H9 (cell line): ENCODE measurements at regions not wholly inside any gene's neighbourhood (a gene's known extent, or its start where the extent isn't known, plus 50 kb on each side); places are given as distances from the start of the nearest gene placed in this dataset.

ENCODE experiments used
- DNase-seq: peaks from one replicate; pipeline ENCODE4 v3.0.0-alpha.2; 2017
- H2AFZ ChIP-seq: one replicate; pipeline ENCODE4 v1.6.1; 2013; ENCODE audit warnings: mild to moderate bottlenecking, low read length, control low read depth, moderate library complexity
- H2AK5ac ChIP-seq: 2 replicates; pipeline ENCODE4 v1.6.1; 2013; ENCODE audit warnings: low read length, control low read depth, mixed read lengths; ENCODE audit not compliant: insufficient read length
- H2BK120ac ChIP-seq: one replicate; pipeline ENCODE4 v1.6.1; 2013; ENCODE audit warnings: low read depth, mild to moderate bottlenecking, low read length, control low read depth, inconsistent platforms; ENCODE audit not compliant: poor library complexity, severe bottlenecking
- H2BK12ac ChIP-seq: 2 replicates; pipeline ENCODE4 v1.6.1; 2013; ENCODE audit warnings: low read length, control low read depth, mixed read lengths, low read depth; ENCODE audit not compliant: insufficient read length
- H2BK15ac ChIP-seq: 2 replicates; pipeline ENCODE4 v1.6.1; 2013; ENCODE audit warnings: low read depth, low read length, control low read depth
- H2BK20ac ChIP-seq: one replicate; pipeline ENCODE4 v1.6.1; 2013; ENCODE audit warnings: low read depth, mild to moderate bottlenecking, low read length, control low read depth, inconsistent platforms; ENCODE audit not compliant: poor library complexity, severe bottlenecking
- H2BK5ac ChIP-seq: 2 replicates; pipeline ENCODE4 v1.6.1; 2013; ENCODE audit warnings: low read length, control low read depth, mixed read lengths; ENCODE audit not compliant: insufficient read length
- H3K14ac ChIP-seq: 2 replicates; pipeline ENCODE4 v1.6.1; 2013; ENCODE audit warnings: low read length, control low read depth; ENCODE audit not compliant: insufficient read depth
- H3K18ac ChIP-seq: 2 replicates; pipeline ENCODE4 v1.6.1; 2013; ENCODE audit warnings: low read depth, mild to moderate bottlenecking, mixed read lengths, low read length, control low read depth; ENCODE audit not compliant: insufficient read length
- H3K23ac ChIP-seq: 2 replicates; pipeline ENCODE4 v1.6.1; 2013; ENCODE audit warnings: low read length, control low read depth, mixed read lengths, low read depth; ENCODE audit not compliant: insufficient read length
- H3K23me2 ChIP-seq: 2 replicates; pipeline ENCODE4 v1.6.1; 2013; ENCODE audit warnings: low read depth, mild to moderate bottlenecking, mixed read lengths, low read length, control low read depth; ENCODE audit not compliant: insufficient read length, poor library complexity, severe bottlenecking
- H3K27ac ChIP-seq: 2 replicates; pipeline ENCODE4 v1.5.1; 2013; ENCODE audit warnings: low read length, control low read depth, mixed read lengths, low read depth; ENCODE audit not compliant: insufficient read length
- H3K27me3 ChIP-seq: 2 replicates; pipeline ENCODE4 v1.6.1; 2013; ENCODE audit warnings: low read length, control low read depth, inconsistent platforms; ENCODE audit not compliant: insufficient read depth
- H3K4ac ChIP-seq: 2 replicates; pipeline ENCODE4 v1.6.1; 2013; ENCODE audit warnings: low read depth, mild to moderate bottlenecking, control low read depth, inconsistent platforms, low read length, moderate library complexity
- H3K4me1 ChIP-seq: 2 replicates; pipeline ENCODE4 v1.6.1; 2013; ENCODE audit warnings: low read length, control low read depth, inconsistent platforms; ENCODE audit not compliant: insufficient read depth
- H3K4me2 ChIP-seq: 2 replicates; pipeline ENCODE4 v1.6.1; 2013; ENCODE audit warnings: low read length, control low read depth, mixed read lengths; ENCODE audit not compliant: insufficient read length, insufficient read depth
- H3K56ac ChIP-seq: 2 replicates; pipeline ENCODE4 v1.6.1; 2013; ENCODE audit warnings: low read depth, mild to moderate bottlenecking, mixed read lengths, low read length, control low read depth; ENCODE audit not compliant: insufficient read length
- H3K79me1 ChIP-seq: 2 replicates; pipeline ENCODE4 v1.6.1; 2013; ENCODE audit warnings: low read depth, mild to moderate bottlenecking, moderate library complexity, low read length, control low read depth, inconsistent platforms; ENCODE audit not compliant: insufficient read depth, poor library complexity, severe bottlenecking
- H3K79me2 ChIP-seq: 2 replicates; pipeline ENCODE4 v1.6.1; 2013; ENCODE audit warnings: low read length, control low read depth, inconsistent platforms; ENCODE audit not compliant: insufficient read depth
- H3K9ac ChIP-seq: 2 replicates; pipeline ENCODE4 v1.6.1; 2013; ENCODE audit warnings: low read length, control low read depth, mixed read lengths; ENCODE audit not compliant: insufficient read length; ENCODE audit errors: extremely low read depth
- H3K9me3 ChIP-seq: one replicate; pipeline ENCODE4 v1.6.1; 2013; ENCODE audit warnings: low read depth, low read length, inconsistent platforms; ENCODE audit not compliant: control insufficient read depth
- H3T11ph ChIP-seq: one replicate; pipeline ENCODE4 v1.6.1; 2013; ENCODE audit warnings: mild to moderate bottlenecking, low read length, control low read depth, inconsistent platforms
- H4K20me1 ChIP-seq: one replicate; pipeline ENCODE4 v1.6.1; 2013; ENCODE audit not compliant: control insufficient read depth, insufficient read length, insufficient read depth
- H4K5ac ChIP-seq: 2 replicates; pipeline ENCODE4 v1.6.1; 2013; ENCODE audit warnings: low read depth, mild to moderate bottlenecking, mixed read lengths, low read length, control low read depth; ENCODE audit not compliant: insufficient read length
- H4K8ac ChIP-seq: replicated peaks from 2 replicates; pipeline ENCODE4 v1.6.1; 2013; ENCODE audit warnings: low read length, control low read depth, mixed read lengths, low read depth; ENCODE audit not compliant: insufficient read length
- H4K91ac ChIP-seq: 2 replicates; pipeline ENCODE4 v1.6.1; 2013; ENCODE audit warnings: low read depth, mild to moderate bottlenecking, moderate library complexity, mixed read lengths, low read length, control low read depth; ENCODE audit not compliant: insufficient read length
- H3K27ac Mint-ChIP-seq, 3 experiments: 2 replicates in 2 of 3; 3 replicates in 1 of 3; pipeline ENCODE4 v1.8.0; 2020 to 2021; ENCODE audit warnings: mixed read lengths in 3 of 3, mild to moderate bottlenecking in 1 of 3, moderate library complexity in 1 of 3
- H3K27me3 Mint-ChIP-seq: 2 replicates; pipeline ENCODE4 v1.8.0; 2021; ENCODE audit warnings: low read depth, mild to moderate bottlenecking, moderate library complexity, mixed read lengths
- H3K36me3 Mint-ChIP-seq, 3 experiments: 2 replicates in 2 of 3; 3 replicates in 1 of 3; pipeline ENCODE4 v1.8.0; 2020 to 2021; ENCODE audit warnings: low read depth in 3 of 3, mixed read lengths in 3 of 3; ENCODE audit not compliant: insufficient read depth in 1 of 3
- H3K4me1 Mint-ChIP-seq, 2 experiments: 2 replicates each; pipeline ENCODE4 v1.8.0; 2020; ENCODE audit warnings: mixed read lengths in 2 of 2
- H3K4me3 Mint-ChIP-seq, 2 experiments: 2 replicates in 1 of 2; 3 replicates in 1 of 2; pipeline ENCODE4 v1.8.0; 2020 to 2021; ENCODE audit warnings: mild to moderate bottlenecking in 2 of 2, mixed read lengths in 2 of 2, moderate library complexity in 1 of 2
- H3K9me3 Mint-ChIP-seq, 2 experiments: 2 replicates in 1 of 2; 3 replicates in 1 of 2; pipeline ENCODE4 v1.8.0; 2020; ENCODE audit warnings: mild to moderate bottlenecking in 2 of 2, mixed read lengths in 2 of 2, moderate library complexity in 1 of 2
- WGBS: extraction: QIAGEN DNeasy Blood & Tissue Kit; methylation state at CpG from one replicate; pipeline ENCODE4 v1.1.7; 2013; ENCODE audit warnings: missing lambda C conversion rate, low lambda C conversion rate, mixed read lengths; ENCODE audit not compliant: insufficient read length; ENCODE audit errors: extremely low coverage; 5-methylcytosine and 5-hydroxymethylcytosine counted together
- TF ChIP-seq, protein P1 (sequence below): fragments of 200-600 bp; sonication (generic); conservative IDR thresholded peaks from 3 replicates; pipeline ENCODE4 v1.8.0; 2021; ENCODE audit warnings: antibody characterized with exemption, mild to moderate bottlenecking

DNA sequence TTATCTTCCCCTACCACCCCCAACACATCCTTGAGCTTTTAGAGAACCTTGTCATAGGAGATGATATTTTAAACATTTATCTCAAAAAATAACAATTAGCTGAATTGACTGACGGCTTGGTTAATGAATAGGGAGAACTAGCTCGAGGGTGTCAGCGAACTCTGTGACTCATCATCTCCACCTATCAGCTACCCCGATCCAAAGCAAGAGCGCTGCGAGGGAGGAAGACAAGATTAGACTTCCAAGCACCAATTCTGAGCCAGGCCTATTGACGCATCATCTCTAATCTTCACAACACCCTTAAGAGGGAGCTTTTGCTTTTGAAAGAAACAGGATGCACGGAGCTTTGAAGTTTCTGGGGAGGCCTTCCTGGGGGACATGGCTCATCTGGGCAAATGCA is 51.0 kb upstream of the GALNT18 start:
- H3K4me2 ChIP-seq: no peak overlapping the region
- no peaks in the 10 kb centered on the region for H3K79me2 ChIP-seq
- Mint-ChIP-seq H3K27me3 (no peaks in the 10 kb centered on the region), H3K9me3 (no peaks in the 10 kb centered on the region; a peak in 1 of 5 replicates), H3K36me3 (no peaks in the 10 kb centered on the region), H3K27ac (no peak overlapping the region), H3K4me1 (peaks cover 10 to 20% of the 10 kb centered on the region in 2 experiments; a peak in 2 of 4 replicates), H3K4me3 (no peak overlapping the region)
- H2BK5ac ChIP-seq: no peak overlapping the region
- H2AK5ac ChIP-seq: no peak overlapping the region
- H3K14ac ChIP-seq: no peak overlapping the region
- TF ChIP-seq, protein P1, sequence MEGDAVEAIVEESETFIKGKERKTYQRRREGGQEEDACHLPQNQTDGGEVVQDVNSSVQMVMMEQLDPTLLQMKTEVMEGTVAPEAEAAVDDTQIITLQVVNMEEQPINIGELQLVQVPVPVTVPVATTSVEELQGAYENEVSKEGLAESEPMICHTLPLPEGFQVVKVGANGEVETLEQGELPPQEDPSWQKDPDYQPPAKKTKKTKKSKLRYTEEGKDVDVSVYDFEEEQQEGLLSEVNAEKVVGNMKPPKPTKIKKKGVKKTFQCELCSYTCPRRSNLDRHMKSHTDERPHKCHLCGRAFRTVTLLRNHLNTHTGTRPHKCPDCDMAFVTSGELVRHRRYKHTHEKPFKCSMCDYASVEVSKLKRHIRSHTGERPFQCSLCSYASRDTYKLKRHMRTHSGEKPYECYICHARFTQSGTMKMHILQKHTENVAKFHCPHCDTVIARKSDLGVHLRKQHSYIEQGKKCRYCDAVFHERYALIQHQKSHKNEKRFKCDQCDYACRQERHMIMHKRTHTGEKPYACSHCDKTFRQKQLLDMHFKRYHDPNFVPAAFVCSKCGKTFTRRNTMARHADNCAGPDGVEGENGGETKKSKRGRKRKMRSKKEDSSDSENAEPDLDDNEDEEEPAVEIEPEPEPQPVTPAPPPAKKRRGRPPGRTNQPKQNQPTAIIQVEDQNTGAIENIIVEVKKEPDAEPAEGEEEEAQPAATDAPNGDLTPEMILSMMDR: no peak
- no peak overlapping the region for H3K4ac ChIP-seq
- no peak overlapping the region for H3K18ac ChIP-seq
- no peak overlapping the region for H4K8ac ChIP-seq
- no peaks in the 10 kb centered on the region for H3K23me2 ChIP-seq
- no peak for DNase-seq
- no peak overlapping the region for H2BK120ac ChIP-seq
- H4K5ac ChIP-seq: no peak overlapping the region
- no peak overlapping the region for H3K9ac ChIP-seq
- no peaks in the 10 kb centered on the region; the same call in 1 of the 2 replicates for H3K4me1 ChIP-seq
- H2AFZ ChIP-seq: no peak overlapping the region
- no peak overlapping the region for H3K27ac ChIP-seq
- no peak overlapping the region for H3K56ac ChIP-seq
- no peak overlapping the region for H3T11ph ChIP-seq
- no peak overlapping the region for H2BK15ac ChIP-seq
- H4K91ac ChIP-seq: no peak overlapping the region
- no peak overlapping the region for H2BK20ac ChIP-seq
- H3K9me3 ChIP-seq: no peaks in the 10 kb centered on the region
- H3K23ac ChIP-seq: no peak overlapping the region
- no peak overlapping the region for H2BK12ac ChIP-seq
- no peaks in the 10 kb centered on the region for H4K20me1 ChIP-seq
- no peaks in the 10 kb centered on the region for H3K79me1 ChIP-seq
- WGBS: no CpG with 5 or more reads among the region's 8 CpGs
- no peaks in the 10 kb centered on the region for H3K27me3 ChIP-seq
